ENCODE measurements at regions not wholly inside any gene's neighbourhood (a gene's known extent, or its start where the extent isn't known, plus 50 kb on each side); places are given as distances from the start of the nearest gene placed in this dataset.

- Histone ChIP-seq H3K9me2 (replicated peaks; ENCODE audit: insufficient read depth) (no peaks in the 10 kb centered on the region), H3K4me1 (ENCODE audit: insufficient read depth) (no peaks in the 10 kb centered on the region), H2AFZ (no peak overlapping the region), H4K20me1 (ENCODE audit: insufficient read depth, poor library complexity, severe bottlenecking) (no peaks in the 10 kb centered on the region), H3K27me3 (no peaks in the 10 kb centered on the region), H3K27ac (no peak overlapping the region), H3K4me3 (no peak overlapping the region), H3K79me2 (no peaks in the 10 kb centered on the region), H3K4me2 (no peak overlapping the region), H3K36me3 (replicated peaks; ENCODE audit: insufficient read depth, low read depth) (no peaks in the 10 kb centered on the region), H3K9me3 (ENCODE audit: low read depth) (no peaks in the 10 kb centered on the region)
- TF ChIP-seq EZH2phosphoT487 (IDR thresholded peaks at IDR 0.05; ENCODE audit: low read depth, severe bottlenecking, unreplicated experiment) (no peak), CTCF (IDR thresholded peaks at IDR 0.05; ENCODE audit: poor library complexity) (no peak), EZH2 (IDR thresholded peaks at IDR 0.05; ENCODE audit: borderline replicate concordance) (no peak)
- no peak for DNase-seq (ENCODE audit: low spot score)
These were observed 226.5 kb downstream of the TLE1 start for GRCh38 chr9:81462801-81463200.

- TF ChIP-seq CTCF (IDR thresholded peaks at IDR 0.05; ENCODE audit: poor library complexity) (no peak), EZH2phosphoT487 (IDR thresholded peaks at IDR 0.05; ENCODE audit: low read depth, severe bottlenecking, unreplicated experiment) (no peak), EZH2 (IDR thresholded peaks at IDR 0.05; ENCODE audit: borderline replicate concordance) (no peak)
- no peaks in the 10 kb centered on the region for H3K79me2 ChIP-seq
- H3K36me3 ChIP-seq (replicated peaks; ENCODE audit: insufficient read depth, low read depth) = no peaks in the 10 kb centered on the region
- no peak overlapping the region for H3K4me3 ChIP-seq
- H3K9me3 ChIP-seq (ENCODE audit: low read depth) = no peaks in the 10 kb centered on the region
- no peaks in the 10 kb centered on the region for H4K20me1 ChIP-seq (ENCODE audit: insufficient read depth, poor library complexity, severe bottlenecking)
- H3K4me1 ChIP-seq (ENCODE audit: insufficient read depth) = no peaks in the 10 kb centered on the region
- H3K4me2 ChIP-seq = no peak overlapping the region
- H2AFZ ChIP-seq = no peak overlapping the region
- H3K9me2 ChIP-seq (replicated peaks; ENCODE audit: insufficient read depth) = no peaks in the 10 kb centered on the region
- DNase-seq (ENCODE audit: low spot score) = no peak
- no peaks in the 10 kb centered on the region for H3K27me3 ChIP-seq
- H3K27ac ChIP-seq = no peak overlapping the region
- 51% methylated on average over 5 of the region's 5 CpGs for WGBS (ENCODE audit: low lambda C conversion rate, missing lambda C conversion rate)
These were observed 228.2 kb downstream of the TLE1 start for GRCh38 chr9:81461196-81461595.

- DNase-seq (ENCODE audit: low spot score) = no peak
- Histone ChIP-seq H3K27me3 (no peaks in the 10 kb centered on the region), H3K4me3 (no peak overlapping the region), H2AFZ (no peak overlapping the region), H3K79me2 (no peaks in the 10 kb centered on the region), H3K27ac (no peak overlapping the region), H4K20me1 (ENCODE audit: insufficient read depth, poor library complexity, severe bottlenecking) (no peaks in the 10 kb centered on the region), H3K9me2 (replicated peaks; ENCODE audit: insufficient read depth) (no peaks in the 10 kb centered on the region), H3K36me3 (replicated peaks; ENCODE audit: insufficient read depth, low read depth) (no peaks in the 10 kb centered on the region), H3K9me3 (ENCODE audit: low read depth) (no peaks in the 10 kb centered on the region), H3K4me1 (ENCODE audit: insufficient read depth) (no peaks in the 10 kb centered on the region), H3K4me2 (no peak overlapping the region)
- TF ChIP-seq CTCF (IDR thresholded peaks at IDR 0.05; ENCODE audit: poor library complexity) = no peak
- no peak for TF ChIP-seq EZH2phosphoT487 (IDR thresholded peaks at IDR 0.05; ENCODE audit: low read depth, severe bottlenecking, unreplicated experiment)
- no peak for TF ChIP-seq EZH2 (IDR thresholded peaks at IDR 0.05; ENCODE audit: borderline replicate concordance)
- 36% methylated on average over 1 of the region's 1 CpG for WGBS (ENCODE audit: low lambda C conversion rate, missing lambda C conversion rate)
These were observed 228.7 kb downstream of the TLE1 start for GRCh38 chr9:81460693-81461092.

- Histone ChIP-seq H4K20me1 (ENCODE audit: insufficient read depth, poor library complexity, severe bottlenecking) (no peaks in the 10 kb centered on the region), H3K79me2 (no peaks in the 10 kb centered on the region), H3K36me3 (replicated peaks; ENCODE audit: insufficient read depth, low read depth) (no peaks in the 10 kb centered on the region), H3K9me3 (ENCODE audit: low read depth) (no peaks in the 10 kb centered on the region), H2AFZ (no peak overlapping the region), H3K27ac (no peak overlapping the region), H3K27me3 (no peaks in the 10 kb centered on the region), H3K4me3 (no peak overlapping the region), H3K4me2 (no peak overlapping the region), H3K9me2 (replicated peaks; ENCODE audit: insufficient read depth) (no peaks in the 10 kb centered on the region), H3K4me1 (ENCODE audit: insufficient read depth) (no peaks in the 10 kb centered on the region)
- no peak for DNase-seq (ENCODE audit: low spot score)
- TF ChIP-seq EZH2 (IDR thresholded peaks at IDR 0.05; ENCODE audit: borderline replicate concordance) = no peak
- no peak for TF ChIP-seq CTCF (IDR thresholded peaks at IDR 0.05; ENCODE audit: poor library complexity)
- no peak for TF ChIP-seq EZH2phosphoT487 (IDR thresholded peaks at IDR 0.05; ENCODE audit: low read depth, severe bottlenecking, unreplicated experiment)
These were observed 229.8 kb downstream of the TLE1 start for GRCh38 chr9:81459591-81459990.

Data from hepatocyte (in vitro differentiated cells).